GM12874 (cell line): ENCODE measurements at regions not wholly inside any gene's neighbourhood (a gene's known extent, or its start where the extent isn't known, plus 50 kb on each side); places are given as distances from the start of the nearest gene placed in this dataset.

Experiments
- TF ChIP-seq, protein P1 (sequence below): IDR thresholded peaks from 2 replicates; pipeline ENCODE4 v1.5.1; 2011; ENCODE audit warnings: low read depth, mild to moderate bottlenecking, control low read depth, low read length, moderate library complexity; ENCODE audit not compliant: insufficient read depth

DNA sequence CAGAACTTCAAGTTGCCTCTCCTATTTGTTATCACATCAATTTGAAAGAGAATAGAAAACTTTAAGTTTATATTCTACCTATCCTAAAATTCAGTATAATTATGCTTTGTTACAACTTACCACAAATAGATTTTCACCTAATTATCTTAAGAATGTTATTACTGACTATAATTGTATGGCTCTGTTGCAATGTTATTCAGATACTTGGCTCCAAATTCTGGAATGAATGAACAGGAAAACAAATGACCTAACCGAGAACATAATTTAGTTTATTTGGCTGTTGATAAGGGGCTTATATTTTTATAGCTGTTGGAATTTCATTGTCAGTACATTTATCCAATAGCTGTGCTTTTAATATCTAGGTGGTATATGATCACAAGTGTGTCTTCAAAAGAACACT, 173.2 kb upstream of the GULP1 start:
- TF ChIP-seq, protein P1, sequence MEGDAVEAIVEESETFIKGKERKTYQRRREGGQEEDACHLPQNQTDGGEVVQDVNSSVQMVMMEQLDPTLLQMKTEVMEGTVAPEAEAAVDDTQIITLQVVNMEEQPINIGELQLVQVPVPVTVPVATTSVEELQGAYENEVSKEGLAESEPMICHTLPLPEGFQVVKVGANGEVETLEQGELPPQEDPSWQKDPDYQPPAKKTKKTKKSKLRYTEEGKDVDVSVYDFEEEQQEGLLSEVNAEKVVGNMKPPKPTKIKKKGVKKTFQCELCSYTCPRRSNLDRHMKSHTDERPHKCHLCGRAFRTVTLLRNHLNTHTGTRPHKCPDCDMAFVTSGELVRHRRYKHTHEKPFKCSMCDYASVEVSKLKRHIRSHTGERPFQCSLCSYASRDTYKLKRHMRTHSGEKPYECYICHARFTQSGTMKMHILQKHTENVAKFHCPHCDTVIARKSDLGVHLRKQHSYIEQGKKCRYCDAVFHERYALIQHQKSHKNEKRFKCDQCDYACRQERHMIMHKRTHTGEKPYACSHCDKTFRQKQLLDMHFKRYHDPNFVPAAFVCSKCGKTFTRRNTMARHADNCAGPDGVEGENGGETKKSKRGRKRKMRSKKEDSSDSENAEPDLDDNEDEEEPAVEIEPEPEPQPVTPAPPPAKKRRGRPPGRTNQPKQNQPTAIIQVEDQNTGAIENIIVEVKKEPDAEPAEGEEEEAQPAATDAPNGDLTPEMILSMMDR: no peak

- TF ChIP-seq, protein P1: no peak
These were observed 172.4 kb upstream of the GULP1 start for GRCh38 chr2:188119112-188119838.

GRCh38 chr2:188122985-188123384, 168.7 kb upstream of the GULP1 start:
- TF ChIP-seq, protein P1: no peak

GRCh38 chr2:188129677-188130076, 162.0 kb upstream of the GULP1 start:
- TF ChIP-seq, protein P1: no peak

- TF ChIP-seq, protein P1: no peak
These were observed 161.4 kb upstream of the GULP1 start for GRCh38 chr2:188130317-188130716.

DNA sequence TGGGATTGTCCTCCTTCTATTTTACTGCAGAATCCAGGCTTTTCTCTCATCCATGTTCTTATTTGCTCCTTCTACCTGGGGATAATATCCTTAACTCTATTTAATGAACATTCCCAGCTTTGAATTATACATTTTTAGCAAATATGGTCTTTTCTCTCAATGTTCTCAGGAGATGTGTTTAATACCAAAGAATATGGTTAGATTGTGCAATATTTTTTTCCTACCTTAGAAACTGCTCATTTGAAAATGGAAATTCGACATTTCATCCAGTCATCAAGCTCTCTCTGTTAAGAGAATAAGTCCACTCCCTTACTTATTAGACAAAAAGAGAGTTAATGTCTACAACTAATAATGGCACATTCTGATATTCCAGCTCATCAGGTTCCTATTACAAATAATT, 160.4 kb upstream of the GULP1 start:
- TF ChIP-seq, protein P1: no peak

- TF ChIP-seq, protein P1: no peak
These were observed 159.3 kb upstream of the GULP1 start for GRCh38 chr2:188132385-188132784.
